ENCODE measurements at regions not wholly inside any gene's neighbourhood (a gene's known extent, or its start where the extent isn't known, plus 50 kb on each side); places are given as distances from the start of the nearest gene placed in this dataset.

- no peak for DNase-seq
Measured at GRCh38 chr2:144712550-144712940, 192.6 kb upstream of the ZEB2 start.

DNA sequence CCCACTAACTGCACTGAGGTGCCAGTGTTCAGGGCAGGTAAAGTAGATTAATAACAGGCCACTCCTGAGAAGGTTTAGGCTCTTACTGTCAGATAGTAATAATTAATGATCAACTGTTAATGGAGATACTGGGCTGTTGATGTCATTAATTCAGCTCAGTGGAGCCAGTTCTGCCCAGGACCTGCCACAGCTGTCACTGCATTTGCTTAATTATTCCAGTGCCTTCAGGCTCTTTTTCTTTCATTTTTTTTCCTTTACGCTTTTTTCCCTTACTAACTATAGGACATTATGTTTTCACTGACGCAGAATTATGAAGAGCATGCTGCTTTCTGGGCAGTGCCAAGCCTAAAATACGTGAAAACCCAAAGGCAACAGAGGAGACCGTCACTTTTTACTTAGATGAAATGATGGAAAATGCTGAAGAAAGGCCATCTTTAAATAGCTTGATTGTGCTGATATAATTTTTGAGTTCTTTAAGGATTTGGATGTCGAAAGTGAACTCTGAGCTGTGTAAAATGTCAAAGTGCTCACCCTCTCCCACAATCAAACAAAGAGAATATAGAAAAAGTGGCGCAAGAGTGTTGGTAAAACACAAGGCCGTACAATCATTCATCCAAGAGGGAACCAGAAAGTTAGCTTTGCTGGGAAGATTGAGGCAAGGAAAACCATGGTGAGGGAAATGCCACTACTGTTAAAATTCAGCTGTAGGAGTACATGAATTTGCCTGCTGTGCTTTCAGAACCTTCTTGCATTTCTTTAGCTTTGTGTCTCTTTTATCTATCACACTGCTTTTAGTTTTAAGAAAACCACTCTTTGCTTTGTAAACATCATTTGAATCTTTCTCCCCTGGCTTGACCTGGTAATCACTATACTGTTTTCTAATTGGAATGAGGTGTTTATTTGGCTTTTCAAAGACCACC is 192.0 kb upstream of the ZEB2 start:
- no peak for DNase-seq

DNA sequence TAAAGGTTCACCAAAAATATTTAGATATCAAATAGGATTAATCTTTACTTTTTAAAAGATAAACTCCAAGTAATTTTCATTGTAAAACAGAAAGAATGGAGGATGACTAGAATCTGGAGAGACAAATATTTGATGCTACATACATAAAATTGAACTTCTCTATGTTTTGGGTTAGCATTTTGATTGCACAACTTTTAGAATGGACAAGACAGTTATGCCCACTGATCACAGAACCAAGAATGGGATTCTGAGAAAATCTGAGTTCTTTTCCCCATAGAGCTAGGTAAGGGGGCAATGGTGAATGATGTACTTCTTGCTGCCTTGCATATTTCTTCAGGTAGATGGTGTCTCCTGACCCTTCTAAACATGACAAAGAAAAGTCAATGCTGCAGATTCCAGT is 191.2 kb upstream of the ZEB2 start:
- no peak for DNase-seq

- DNase-seq: no peak
Measured at GRCh38 chr2:144708626-144709025, 188.7 kb upstream of the ZEB2 start.

DNA sequence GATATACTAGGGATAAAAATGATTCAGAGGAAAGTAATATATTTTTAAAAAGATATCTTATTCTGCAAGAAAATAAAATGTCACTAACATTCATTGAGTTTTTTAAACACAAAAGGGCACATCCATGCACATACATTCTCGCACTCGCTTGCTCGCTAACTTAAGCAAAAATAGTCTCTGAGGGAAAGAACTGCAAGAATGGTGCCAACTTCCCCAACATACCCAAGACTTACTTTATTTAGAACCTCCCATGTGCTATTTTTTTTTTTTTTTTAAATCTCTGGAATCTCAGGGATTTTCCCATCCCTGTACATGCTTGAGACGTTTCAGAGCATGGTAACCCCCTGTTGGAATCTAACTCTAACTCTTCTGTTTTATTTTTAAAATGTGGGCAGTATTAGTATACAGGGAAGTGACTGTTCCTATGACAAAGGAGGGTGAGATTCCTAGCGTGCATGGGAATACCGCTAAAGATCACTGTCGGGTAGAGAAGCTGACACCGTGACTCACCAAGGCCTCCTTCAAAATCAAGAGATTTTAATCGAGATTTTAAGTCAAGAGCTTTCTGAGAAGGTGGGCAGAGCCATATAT is 187.9 kb upstream of the ZEB2 start:
- DNase-seq: no peak

- DNase-seq: no peak
Measured at GRCh38 chr2:144706647-144707046, 186.7 kb upstream of the ZEB2 start.

GRCh38 chr2:144705328-144706245 is 185.7 kb upstream of the ZEB2 start:
- no peak for DNase-seq

DNA sequence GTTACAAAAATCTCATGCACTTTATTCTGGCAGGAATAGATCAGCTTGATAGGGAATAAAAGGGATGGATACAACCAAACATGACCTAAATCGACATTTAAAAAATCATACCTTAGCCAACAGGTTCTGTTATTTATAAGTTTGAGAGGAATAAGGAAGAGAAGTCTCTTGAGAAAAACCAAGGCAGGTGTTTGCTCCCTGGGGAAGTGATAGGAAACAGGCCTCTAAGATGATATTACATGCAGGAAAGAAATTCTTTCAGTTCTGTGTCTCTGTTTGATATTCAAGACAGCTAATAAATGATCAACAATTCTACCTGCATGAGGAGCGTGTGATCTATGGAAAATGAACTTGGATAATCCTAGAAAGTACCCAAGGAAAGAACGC is 184.8 kb upstream of the ZEB2 start:
- DNase-seq: no peak

GRCh38 chr2:144703852-144704708 is 184.2 kb upstream of the ZEB2 start:
- no peak for DNase-seq

- DNase-seq: no peak
Measured at GRCh38 chr2:144702051-144702450, 182.1 kb upstream of the ZEB2 start.

DNA sequence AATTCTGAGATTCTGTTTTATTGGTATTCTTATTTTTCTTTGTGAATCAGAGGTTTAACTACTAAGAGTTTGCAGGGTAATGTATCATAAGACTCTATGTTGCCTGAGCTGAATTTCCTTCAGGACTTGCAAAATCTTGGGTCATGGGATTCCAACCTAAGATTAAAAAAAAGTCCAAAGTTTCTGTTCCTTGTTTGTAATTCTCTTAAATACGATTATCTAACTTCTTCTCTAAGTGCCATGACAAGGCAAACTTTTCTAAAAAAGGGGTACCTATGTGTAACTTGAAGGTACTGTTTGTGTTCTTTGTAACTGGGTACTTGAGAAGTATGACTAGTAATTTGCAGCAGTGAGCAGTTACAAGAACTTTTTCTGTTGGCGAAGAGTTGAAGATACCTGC is 181.3 kb upstream of the ZEB2 start:
- DNase-seq: no peak

- DNase-seq: no peak
Measured at GRCh38 chr2:144698156-144698555, 178.2 kb upstream of the ZEB2 start.

DNA sequence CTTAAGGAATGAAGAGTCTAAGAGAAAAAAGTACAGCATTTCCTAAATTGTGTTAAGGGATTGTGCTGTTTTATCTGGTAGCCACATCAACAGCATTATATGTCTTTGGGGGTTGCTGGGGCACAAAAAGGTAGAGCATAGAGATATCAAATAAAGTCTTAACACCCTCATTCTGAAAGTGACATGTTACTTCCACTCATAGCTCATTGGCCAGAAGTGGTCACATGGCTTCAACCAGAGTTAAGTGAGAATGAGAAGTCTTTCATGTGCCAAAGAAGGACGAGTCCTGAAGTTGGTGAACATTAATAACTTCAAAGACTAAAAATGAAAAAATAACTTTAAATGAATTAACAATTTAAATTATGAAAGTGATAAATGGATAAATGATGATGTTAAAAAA is 175.7 kb upstream of the ZEB2 start:
- no peak for DNase-seq

DNA sequence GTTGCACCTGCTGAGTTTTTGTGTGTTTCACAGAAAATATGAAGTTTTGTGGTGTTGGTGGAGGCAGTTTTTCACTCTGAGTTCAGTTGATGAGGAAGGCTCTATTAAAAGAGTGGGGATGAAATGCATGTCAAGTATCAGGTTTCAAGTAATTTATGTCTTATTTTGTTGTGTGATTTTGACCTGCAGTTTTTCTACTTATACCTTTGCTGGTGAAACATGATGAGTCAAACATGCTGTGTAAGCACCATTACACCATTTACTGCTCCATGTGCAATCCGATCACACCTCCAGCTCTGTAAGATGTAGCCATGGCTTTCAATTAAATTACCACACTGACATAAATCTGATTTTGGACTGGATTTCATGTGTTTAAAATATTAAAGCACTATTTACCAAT is 174.5 kb upstream of the ZEB2 start:
- no peak for DNase-seq

GRCh38 chr2:144693179-144693578 is 173.3 kb upstream of the ZEB2 start:
- no peak for DNase-seq

GRCh38 chr2:144692661-144693060 is 172.7 kb upstream of the ZEB2 start:
- DNase-seq: no peak

- no peak for DNase-seq
Measured at GRCh38 chr2:144690771-144691170, 170.9 kb upstream of the ZEB2 start.

DNA sequence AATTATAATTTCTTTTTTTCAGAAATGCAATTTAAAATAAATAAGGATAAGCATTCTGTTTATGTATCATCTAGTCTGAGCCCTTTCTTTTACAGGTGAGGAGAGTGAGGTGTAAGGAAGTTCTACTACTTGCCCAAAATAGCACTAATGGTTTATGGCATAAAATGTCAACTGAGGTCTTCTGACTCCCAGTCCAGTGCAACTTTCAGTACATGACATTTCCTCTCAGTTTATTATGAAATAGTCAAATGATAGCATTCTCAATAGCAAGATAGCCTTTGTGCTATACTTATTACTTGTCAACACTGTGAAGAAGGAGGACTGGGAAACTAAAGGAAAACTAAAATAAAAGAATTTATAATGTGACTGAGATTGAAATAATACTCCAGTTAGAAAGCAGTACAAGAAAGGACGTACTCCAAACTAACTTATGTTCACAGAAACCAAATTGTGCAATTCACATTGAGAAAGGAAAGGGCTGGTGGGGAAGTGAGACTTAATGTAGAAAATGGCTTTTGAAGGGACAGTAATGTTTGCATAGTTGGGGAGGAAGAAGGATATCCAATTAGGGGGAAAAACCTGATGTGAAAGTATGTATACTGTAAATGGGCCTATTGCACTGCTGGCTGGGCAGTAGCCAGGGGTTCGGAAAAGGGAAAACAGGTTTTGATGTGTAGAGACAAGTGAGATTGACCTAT is 166.7 kb upstream of the ZEB2 start:
- DNase-seq: no peak

GRCh38 chr2:144683966-144684365 is 164.0 kb upstream of the ZEB2 start:
- no peak for DNase-seq

DNA sequence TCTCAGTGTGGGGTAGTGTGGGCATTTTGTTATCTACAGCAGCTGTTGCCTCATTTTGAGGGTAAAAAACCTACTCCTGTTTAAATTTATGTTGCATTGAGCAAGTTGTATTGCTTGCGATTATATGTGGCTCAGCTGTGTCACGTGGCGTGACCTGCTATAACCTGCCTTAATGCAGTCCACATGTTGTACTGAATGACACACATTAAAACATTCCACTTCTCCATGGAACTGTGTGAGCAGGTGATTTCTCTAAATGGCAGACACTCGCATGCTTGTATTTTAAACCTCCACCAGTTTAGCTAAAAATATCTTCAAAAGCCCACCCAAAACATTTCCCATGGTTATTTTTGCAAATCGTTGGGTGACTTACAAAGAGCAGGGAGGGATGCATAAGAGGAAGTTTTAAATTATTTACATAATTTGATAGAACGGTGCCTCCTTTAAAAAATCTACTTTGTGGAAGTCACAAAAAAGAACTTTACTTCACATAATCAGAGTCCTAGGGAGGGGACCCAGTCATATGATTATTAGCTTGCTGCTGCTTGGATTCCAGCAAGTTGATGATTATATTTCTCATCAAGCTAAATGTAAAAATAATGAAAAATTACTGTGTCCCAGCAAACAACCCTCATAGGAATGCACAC is 163.3 kb upstream of the ZEB2 start:
- no peak for DNase-seq

GRCh38 chr2:144682248-144682647 is 162.3 kb upstream of the ZEB2 start:
- DNase-seq: no peak

All from activated gamma-delta T cell (primary cell).